ENCODE measurements at regions not wholly inside any gene's neighbourhood (a gene's known extent, or its start where the extent isn't known, plus 50 kb on each side); places are given as distances from the start of the nearest gene placed in this dataset.

GRCh38 chr12:11998944-11999315 lies 71.8 kb upstream of the BCL2L14 start:
- TF ChIP-seq, protein P1, sequence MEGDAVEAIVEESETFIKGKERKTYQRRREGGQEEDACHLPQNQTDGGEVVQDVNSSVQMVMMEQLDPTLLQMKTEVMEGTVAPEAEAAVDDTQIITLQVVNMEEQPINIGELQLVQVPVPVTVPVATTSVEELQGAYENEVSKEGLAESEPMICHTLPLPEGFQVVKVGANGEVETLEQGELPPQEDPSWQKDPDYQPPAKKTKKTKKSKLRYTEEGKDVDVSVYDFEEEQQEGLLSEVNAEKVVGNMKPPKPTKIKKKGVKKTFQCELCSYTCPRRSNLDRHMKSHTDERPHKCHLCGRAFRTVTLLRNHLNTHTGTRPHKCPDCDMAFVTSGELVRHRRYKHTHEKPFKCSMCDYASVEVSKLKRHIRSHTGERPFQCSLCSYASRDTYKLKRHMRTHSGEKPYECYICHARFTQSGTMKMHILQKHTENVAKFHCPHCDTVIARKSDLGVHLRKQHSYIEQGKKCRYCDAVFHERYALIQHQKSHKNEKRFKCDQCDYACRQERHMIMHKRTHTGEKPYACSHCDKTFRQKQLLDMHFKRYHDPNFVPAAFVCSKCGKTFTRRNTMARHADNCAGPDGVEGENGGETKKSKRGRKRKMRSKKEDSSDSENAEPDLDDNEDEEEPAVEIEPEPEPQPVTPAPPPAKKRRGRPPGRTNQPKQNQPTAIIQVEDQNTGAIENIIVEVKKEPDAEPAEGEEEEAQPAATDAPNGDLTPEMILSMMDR (IDR thresholded peaks at IDR 0.05; ENCODE audit: low read length), result no peak
- no peak for TF ChIP-seq EZH2 (IDR thresholded peaks at IDR 0.05; ENCODE audit: borderline replicate concordance, low read length)
